ENCODE measurements at regions not wholly inside any gene's neighbourhood (a gene's known extent, or its start where the extent isn't known, plus 50 kb on each side); places are given as distances from the start of the nearest gene placed in this dataset.
A peak's percentile ranks its signal among the peaks of the same experiment; 100 is the strongest.

DNA sequence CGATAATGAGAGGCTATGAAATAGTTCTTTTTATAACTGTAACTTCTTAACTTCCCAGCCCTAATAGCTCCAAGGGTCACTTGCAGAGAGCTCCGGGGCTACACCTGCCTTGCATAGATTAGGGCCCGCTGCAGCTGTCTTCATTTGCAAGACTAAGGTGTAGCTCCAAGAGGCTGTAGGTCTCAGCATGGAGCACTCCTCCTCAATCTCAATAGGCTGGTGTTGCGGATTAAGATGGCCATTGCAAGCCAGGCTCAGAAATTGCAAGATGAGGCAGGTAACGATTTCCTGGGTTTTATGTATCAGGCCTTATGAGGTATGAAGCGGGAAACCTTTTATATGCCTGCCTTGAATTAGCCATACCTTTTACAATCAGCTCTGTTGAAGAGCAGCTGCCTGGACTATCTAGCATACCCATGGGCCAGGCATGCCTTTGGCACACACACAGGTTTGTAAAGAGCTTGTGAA, 185.7 kb downstream of the TM9SF2 start:
- Histone ChIP-seq H2AFZ (ENCODE audit: low read length) (no peak overlapping the region), H2BK120ac (replicated peaks; ENCODE audit: low read depth, low read length) (peak overlapping the region; percentile 91), H3K14ac (ENCODE audit: insufficient read length) (no peak overlapping the region), H3K18ac (ENCODE audit: extremely low read depth, low read length) (peak overlapping the region; percentile 19; the same call in 1 of the 2 replicates), H4K5ac (ENCODE audit: insufficient read length, low read depth, low read length) (peak overlapping the region; percentile 19), H4K91ac (replicated peaks; ENCODE audit: insufficient read length, low read length) (peak overlapping the region; percentile 84), H2AK5ac (ENCODE audit: low read depth, low read length) (no peak overlapping the region; the same call in 1 of the 2 replicates), H3K23ac (ENCODE audit: insufficient read length) (no peak overlapping the region), H3K27ac (ENCODE audit: low read depth, low read length) (peak overlapping the region; percentile 91), H4K20me1 (replicated peaks in 1 of 2; ENCODE audit: control insufficient read depth in 1 of 2, insufficient read depth in 2 of 2, low read length in 2 of 2) (no peaks in the 10 kb centered on the region), H3K4me3 (ENCODE audit: extremely low read depth in 1 of 4, insufficient read depth in 2 of 4, low read depth in 3 of 4, low read length in 4 of 4) (peak overlapping the region; percentile 0 to 51 (median 22); a peak in 6 of 8 replicates), H2BK12ac (ENCODE audit: low read depth, low read length) (peak overlapping the region; percentile 54; the same call in 1 of the 2 replicates), H4K8ac (ENCODE audit: extremely low read depth, insufficient read depth, low read length) (no peak overlapping the region), H2BK5ac (ENCODE audit: low read depth, low read length) (peak overlapping the region; percentile 93; the same call in 1 of the 2 replicates), H3K36me3 (ENCODE audit: control insufficient read depth in 2 of 4, insufficient read depth in 4 of 4, low read length in 3 of 4) (no peaks in the 10 kb centered on the region), H3K56ac (replicated peaks; ENCODE audit: insufficient read length, low read depth, low read length) (peak overlapping the region; percentile 44), H3K23me2 (ENCODE audit: low read depth, low read length) (peaks cover 2% of the 10 kb centered on the region; the same call in 1 of the 2 replicates), H3K9ac (replicated peaks in 1 of 4; ENCODE audit: extremely low read depth in 1 of 4, low read depth in 3 of 4, low read length in 3 of 4) (peak overlapping the region in 3 of 4 experiments; percentile 22 to 63 (median 51); a peak in 4 of 7 replicates), H3K27me3 (replicated peaks in 1 of 4; ENCODE audit: control insufficient read depth in 3 of 4, extremely low read depth in 1 of 4, insufficient read depth in 3 of 4, low read length in 3 of 4) (no peaks in the 10 kb centered on the region), H2BK20ac (ENCODE audit: low read length) (peak overlapping the region; percentile 83), H3K79me1 (ENCODE audit: low read depth, low read length) (no peaks in the 10 kb centered on the region), H2BK15ac (ENCODE audit: low read length) (no peak overlapping the region), H3K79me2 (ENCODE audit: control insufficient read depth in 1 of 2, insufficient read depth in 2 of 2, low read length in 2 of 2) (no peaks in the 10 kb centered on the region), H3K4me1 (replicated peaks in 1 of 4; ENCODE audit: control insufficient read depth in 3 of 4, insufficient read depth in 4 of 4, low read length in 3 of 4) (peaks cover 19 to 45% (median 36%) of the 10 kb centered on the region in 4 experiments; a peak in 6 of 7 replicates), H3K4ac (replicated peaks; ENCODE audit: insufficient read length, low read depth, low read length) (peak overlapping the region; percentile 54), H3K9me3 (ENCODE audit: insufficient read depth in 2 of 2, low read depth in 1 of 2, low read length in 1 of 2) (no peaks in the 10 kb centered on the region), H3K4me2 (ENCODE audit: insufficient read depth in 1 of 2, low read depth in 2 of 2, low read length in 2 of 2) (peak overlapping the region; percentile 57 to 60)
- FAIRE-seq (peak; percentile 99), DNase-seq (ENCODE audit: low read depth in 1 of 2, low spot score in 2 of 2) (peak; percentile 65 to 84)
- WGBS, 2 experiments (ENCODE audit: extremely low coverage in 1 of 2, insufficient coverage in 1 of 2, insufficient read length in 1 of 2, insufficient replicate concordance in 2 of 2, low coverage in 1 of 2, low lambda C conversion rate in 2 of 2, missing lambda C conversion rate in 1 of 2) = 1% methylated on average over 6 of the region's 6 CpGs; no CpG with 5 or more reads in 1 of the 2 experiments
- POLR2A ChIA-PET (ENCODE audit: partially characterized antibody) = interaction anchor here (0.5 to 8.5 kb wide), 27 partner anchors 8 to 297 kb away, joined by 3 to 229 read pairs (median 4); no protein-coding TSS in a partner anchor
- CTCF ChIA-PET (ENCODE audit: partially characterized antibody) = interaction anchor here (0.8 to 2.8 kb wide), 14 partner anchors 10 to 271 kb away, joined by 3 to 10 read pairs (median 4); partner anchors contain the start of gene CLYBL
- TF ChIP-seq SIRT6 (IDR thresholded peaks at IDR 0.05; ENCODE audit: low read length) (no peak), ASH2L (IDR thresholded peaks at IDR 0.05; ENCODE audit: low read length) (no peak)

Data from H1 (cell line).